Activated CD4-positive, alpha-beta T cell treated with anti-CD3 and anti-CD28 coated beads, Interleukin-2, Interleukin-6, amounts not matched to agents 100 ng/mL and 50 ng/mL, durations not matched to agents 16 hours and 8 hours (primary cell): ENCODE measurements at regions not wholly inside any gene's neighbourhood (a gene's known extent, or its start where the extent isn't known, plus 50 kb on each side); places are given as distances from the start of the nearest gene placed in this dataset.

ENCODE experiments used
- DNase-seq: peaks from one replicate; pipeline ENCODE4 v3.0.0-alpha.2; 2020

GRCh38 chr3:167188592-167188991 is 191.5 kb downstream of the ZBBX start:
- DNase-seq = no peak

GRCh38 chr3:167187221-167187620 is 192.9 kb downstream of the ZBBX start:
- no peak for DNase-seq

GRCh38 chr3:167184511-167184910 is 195.6 kb downstream of the ZBBX start:
- DNase-seq = no peak

- no peak for DNase-seq
Observed at GRCh38 chr3:167172377-167172776, 207.7 kb downstream of the ZBBX start.

DNA sequence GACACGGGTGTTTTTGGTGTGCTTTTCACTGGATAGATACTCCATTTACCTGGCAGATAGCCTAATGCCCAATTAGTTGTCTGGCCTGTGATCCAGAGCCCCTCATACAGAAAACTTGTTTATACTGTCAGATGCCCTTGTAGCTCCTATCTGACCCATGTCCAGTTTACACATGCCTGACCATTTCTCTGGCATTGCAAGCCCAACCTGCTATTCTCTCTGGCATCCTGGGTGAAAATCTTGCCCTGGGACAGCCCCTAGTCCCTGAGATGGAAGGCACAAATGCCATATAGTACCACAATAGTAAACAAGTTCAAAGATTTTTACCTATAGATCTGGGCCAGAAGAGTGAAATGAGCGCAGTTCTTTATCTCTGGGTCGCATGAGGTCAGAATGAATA is 212.6 kb downstream of the ZBBX start:
- DNase-seq = no peak

- DNase-seq = no peak
Observed at GRCh38 chr3:167166594-167167253, 213.4 kb downstream of the ZBBX start.

GRCh38 chr3:167166012-167166411 is 214.1 kb downstream of the ZBBX start:
- DNase-seq = no peak

DNA sequence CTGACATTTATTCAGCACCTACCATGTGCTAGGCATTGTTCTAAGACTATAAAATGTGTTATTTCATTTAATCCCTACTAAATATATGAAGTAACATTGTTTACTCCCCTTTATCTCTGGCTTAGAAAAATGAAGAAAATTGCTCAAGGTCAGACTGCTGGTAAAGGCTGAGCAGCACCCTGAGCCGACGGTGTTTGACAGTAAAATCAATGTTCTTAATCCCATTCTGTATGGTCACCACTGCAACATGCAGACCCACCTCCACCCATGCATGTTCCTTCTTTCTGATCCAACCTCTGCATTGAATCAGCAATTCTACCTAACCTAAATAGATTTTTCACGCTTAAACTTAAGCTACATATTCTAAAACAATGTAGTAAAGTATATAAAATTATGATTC is 216.5 kb downstream of the ZBBX start:
- no peak for DNase-seq

GRCh38 chr3:167162083-167162482 is 218.0 kb downstream of the ZBBX start:
- no peak for DNase-seq

- DNase-seq = no peak
Observed at GRCh38 chr3:167160781-167161180, 219.3 kb downstream of the ZBBX start.

- DNase-seq = no peak
Observed at GRCh38 chr3:167151636-167152035, 228.5 kb downstream of the ZBBX start.

GRCh38 chr3:167148136-167148535 is 232.0 kb downstream of the ZBBX start:
- DNase-seq = no peak

- DNase-seq = no peak
Observed at GRCh38 chr3:167146911-167147310, 233.2 kb downstream of the ZBBX start.

DNA sequence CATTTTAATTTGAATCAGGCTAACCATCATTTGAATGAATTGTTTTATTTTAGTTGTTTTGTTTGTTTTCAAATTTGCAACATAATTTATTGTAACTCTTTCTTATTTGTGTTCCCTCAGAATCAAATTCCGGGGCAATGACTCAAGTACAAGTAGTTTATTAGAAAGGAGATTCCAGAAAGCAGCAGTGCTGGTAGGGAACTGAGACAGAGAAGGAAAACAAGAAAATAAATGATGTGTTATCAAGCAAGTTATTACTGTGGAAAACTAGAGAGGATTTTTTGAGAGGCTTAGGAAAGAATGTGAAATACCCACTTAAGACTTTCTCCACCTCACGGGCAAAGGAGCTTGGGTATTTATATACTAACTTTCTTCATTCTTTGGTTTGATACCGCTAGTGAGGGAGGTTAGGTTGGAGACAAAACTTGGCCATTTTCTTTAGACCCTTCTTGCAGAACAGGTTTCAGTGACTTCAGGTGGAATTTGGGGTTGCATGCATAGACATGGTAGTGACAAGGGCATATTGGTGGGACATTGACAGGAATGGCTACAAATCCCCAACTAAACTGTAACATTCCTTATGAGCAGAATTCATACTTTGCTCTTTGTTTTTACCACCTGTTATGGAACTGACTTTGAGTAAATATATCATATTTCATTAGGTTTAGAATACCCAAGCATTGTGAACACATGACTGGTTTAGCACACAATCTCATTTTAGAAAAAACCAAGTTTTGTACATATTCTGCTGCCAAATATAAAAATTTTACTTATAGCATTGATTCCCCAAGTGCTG is 254.3 kb downstream of the ZBBX start:
- no peak for DNase-seq

DNA sequence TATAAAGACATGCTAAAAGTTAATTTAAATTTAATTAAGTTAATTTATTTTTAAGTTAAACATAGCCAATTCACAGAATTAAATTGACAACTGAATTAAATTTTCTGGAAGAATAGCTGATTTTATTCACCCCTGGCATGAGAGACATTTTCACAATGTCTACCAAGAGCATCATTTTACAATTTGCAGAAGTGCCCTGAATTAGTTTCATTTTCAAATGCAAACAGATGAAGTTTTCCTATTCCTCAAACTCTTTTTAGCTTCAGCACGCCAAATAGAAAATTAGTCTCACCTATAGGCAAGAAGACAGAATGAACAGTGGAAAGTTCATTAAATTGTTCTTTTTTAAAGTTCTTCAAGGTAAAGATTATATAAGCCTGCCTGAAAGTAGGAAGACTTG is 259.3 kb downstream of the ZBBX start:
- no peak for DNase-seq

DNA sequence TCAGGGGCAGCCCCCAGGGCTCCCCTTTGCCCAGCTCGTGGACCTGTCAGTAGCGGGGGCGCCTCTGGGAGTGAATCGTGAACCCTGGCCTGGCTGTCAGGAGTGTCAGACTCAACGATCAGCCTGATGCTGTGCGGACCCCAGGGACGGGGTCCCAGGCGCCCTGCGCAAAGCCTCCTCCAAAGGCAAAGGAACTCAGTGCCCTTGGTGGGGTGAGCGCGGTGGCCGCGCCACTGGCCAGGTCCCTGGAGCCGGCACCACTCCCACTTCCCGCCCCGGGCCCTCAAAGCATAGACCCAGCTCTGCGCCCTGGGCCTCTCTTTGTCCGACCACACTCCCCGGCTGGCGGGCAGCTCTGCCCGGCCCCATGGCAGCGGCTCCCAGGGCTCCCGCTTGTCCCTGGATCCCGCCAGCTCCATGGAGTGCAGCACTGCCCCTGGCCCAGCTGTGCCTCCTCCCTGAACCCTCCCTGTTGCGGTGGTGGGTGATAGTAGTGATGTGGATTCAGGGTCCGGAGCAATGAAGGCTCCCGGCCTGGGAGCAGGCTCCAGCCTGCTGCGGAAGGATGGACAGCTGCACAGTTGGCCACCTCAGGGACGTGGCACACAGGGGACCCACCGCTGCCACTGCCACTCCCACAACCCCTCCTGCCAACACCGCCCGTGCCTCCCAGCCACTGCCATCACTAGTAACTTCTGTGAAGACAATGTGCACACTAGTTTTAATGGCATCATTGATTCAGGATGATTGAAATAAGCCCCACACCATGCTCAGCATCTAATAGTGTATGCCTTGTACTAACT is 263.8 kb downstream of the ZBBX start:
- DNase-seq = no peak

DNA sequence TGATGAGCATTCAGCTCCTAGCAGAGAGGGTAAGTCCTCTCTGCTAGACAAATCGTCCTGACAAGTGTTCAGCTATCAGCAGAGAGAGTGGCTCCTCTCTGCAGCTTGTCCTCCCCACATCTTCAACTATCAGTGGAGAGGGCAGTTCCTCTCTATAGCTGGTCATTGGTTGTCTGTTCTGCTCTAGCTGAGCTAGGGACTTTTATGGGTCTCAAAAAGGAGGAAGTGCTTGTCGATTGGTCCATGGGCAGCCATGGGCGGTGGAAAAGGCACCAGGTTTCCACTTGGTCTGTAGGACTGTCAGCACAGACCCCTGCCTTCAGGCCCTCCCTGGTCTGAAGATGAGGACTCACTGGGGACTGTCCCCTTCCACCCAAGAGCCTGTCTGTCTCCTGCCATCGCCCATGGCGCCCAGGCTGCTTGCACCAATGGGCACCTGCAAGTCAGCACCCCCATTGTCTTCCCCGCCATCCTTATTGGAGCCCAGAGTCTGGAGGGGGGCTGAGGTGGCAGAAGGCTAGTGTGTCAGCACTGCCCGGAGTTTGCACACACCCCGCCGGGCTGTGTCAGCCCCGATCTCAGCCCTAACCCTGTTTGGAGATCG is 264.7 kb downstream of the ZBBX start:
- no peak for DNase-seq

DNA sequence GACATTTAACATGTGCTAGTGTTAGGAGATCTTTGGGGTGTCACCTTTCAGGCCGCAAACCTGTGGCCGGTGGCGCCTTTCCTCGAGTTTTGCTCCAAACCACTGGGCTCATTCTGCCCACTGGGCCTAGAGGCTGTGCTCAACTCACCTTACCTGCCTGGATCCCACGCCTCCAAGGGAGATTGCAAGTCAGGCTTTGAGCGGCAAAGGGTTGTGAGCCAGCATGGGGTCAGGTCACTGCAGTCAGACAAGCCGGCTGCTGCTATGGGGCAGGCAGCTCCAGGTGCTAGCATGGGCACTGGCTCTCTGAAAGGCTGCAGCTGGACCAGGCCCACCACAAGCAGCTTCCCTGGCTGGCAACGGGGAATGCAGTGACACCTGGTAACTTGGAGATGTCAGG is 265.5 kb downstream of the ZBBX start:
- no peak for DNase-seq

DNA sequence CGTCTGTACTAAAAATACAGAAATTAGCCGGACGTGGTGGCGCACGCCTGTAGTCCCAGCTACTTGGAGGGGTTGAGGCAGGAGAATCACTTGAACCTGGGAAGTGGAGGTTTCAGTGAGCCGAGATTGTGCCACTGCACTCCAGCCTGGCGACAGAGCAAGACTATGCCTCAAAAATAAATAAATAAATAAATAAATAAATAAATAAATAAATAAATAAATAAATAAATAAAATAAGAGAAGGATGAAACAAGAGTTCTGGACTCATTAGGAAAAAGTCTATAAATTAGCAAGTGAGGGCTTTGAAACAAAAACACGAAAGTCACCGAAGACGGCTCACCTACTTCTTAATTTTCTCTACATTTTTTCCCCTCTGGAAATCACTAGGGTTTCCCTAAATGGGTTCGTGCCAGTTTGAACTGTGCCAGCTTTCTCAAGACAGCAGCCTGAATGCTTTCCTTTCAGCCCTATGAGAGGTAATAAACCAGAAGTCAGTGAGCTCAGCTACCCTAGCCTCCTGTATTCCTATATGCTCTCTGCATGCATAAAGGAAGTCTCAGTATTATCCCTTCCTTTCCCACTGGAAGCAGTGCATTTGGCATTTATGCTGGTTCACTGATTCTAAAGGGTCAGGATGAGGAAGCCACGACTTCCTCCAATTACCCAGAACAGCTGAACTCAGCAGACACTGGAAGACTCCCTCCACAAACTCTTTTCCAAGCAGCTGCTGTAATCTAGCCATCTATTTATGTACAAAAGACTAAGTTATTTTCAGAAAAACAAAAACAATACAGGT is 266.9 kb downstream of the ZBBX start:
- DNase-seq = no peak

DNA sequence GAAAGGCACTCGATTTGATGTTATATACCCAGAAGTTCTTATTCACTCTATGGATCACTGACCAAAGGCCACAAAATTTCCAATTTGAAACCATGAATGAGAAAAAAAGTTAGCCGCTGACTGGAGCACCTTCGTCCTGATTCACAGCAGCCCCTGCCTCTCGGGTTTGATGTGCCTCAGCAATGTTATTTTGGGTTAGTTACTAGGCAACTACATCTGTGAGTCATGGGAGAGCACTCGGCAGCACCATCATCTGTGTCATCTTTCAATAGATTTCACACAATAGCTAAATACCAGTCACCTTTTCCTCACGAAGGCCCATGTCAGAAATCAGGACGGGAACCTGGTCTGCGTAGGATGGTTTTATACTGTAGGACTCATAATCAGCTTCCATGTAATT is 269.2 kb downstream of the ZBBX start:
- DNase-seq = no peak

DNA sequence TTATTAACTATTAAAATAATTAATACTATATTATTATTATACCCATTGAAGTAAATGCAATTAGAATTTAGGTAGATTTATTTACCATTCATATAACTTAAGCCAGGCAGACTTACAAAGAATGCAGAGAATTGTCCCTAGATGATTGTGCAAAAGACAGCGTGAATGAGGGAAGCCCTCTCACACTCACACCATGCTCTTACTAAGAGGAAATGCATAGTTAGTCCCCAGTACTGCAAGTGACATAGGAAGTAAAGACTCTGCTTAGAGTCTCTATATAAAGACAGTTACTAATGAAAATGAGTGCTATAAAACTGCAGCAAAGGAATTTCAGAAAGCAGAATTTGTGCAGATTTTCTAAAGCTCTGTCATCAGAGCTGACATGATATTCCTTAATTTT is 270.4 kb downstream of the ZBBX start:
- no peak for DNase-seq

DNA sequence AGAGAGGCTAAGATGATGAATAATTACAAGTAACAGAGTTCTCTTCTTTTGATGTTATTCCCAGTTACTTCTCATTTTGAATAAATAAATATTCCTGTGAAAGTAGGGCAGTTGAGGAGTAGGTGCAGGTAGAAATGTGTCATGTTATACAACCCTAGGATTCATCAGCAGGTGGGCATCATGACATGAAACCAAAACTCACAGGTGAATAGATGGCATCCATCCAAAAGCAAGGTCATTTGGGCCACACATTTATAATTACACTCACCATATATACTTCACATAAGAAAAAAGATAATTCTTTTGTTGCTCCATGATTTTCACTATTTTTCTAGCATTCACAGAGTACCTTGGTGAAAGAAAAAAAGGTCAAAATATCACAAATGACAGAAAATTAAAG is 273.6 kb downstream of the ZBBX start:
- DNase-seq = no peak

- DNase-seq = no peak
Observed at GRCh38 chr3:167102071-167102470, 278.0 kb downstream of the ZBBX start.
